Trophoblast cell (in vitro differentiated cells and primary cell): ENCODE measurements at regions not wholly inside any gene's neighbourhood (a gene's known extent, or its start where the extent isn't known, plus 50 kb on each side); places are given as distances from the start of the nearest gene placed in this dataset.
A peak's percentile ranks its signal among the peaks of the same experiment; 100 is the strongest.
"Not testable (repeated sequence)": the region's sequence is repeated elsewhere in the genome, so short reads cannot be mapped to it uniquely, and the experiment has no call there.

Source experiments
- DNase-seq, 2 donors: peaks; one replicate each; pipeline ENCODE4 v3.0.0-alpha.2; 2016
- H2AFZ ChIP-seq: 2 replicates; pipeline ENCODE4 v1.6.1; 2013; ENCODE audit warnings: low read length, moderate library complexity, mild to moderate bottlenecking; ENCODE audit not compliant: insufficient read depth, poor library complexity
- H2AK5ac ChIP-seq: 2 replicates; pipeline ENCODE4 v1.6.1; 2013; ENCODE audit warnings: mild to moderate bottlenecking, low read length
- H2BK120ac ChIP-seq: 2 replicates; pipeline ENCODE4 v1.6.1; 2013; ENCODE audit warnings: low read length, mild to moderate bottlenecking, moderate library complexity; ENCODE audit not compliant: insufficient read depth, poor library complexity
- H2BK12ac ChIP-seq: 2 replicates; pipeline ENCODE4 v1.6.1; 2013; ENCODE audit warnings: mild to moderate bottlenecking, low read length, moderate library complexity
- H2BK5ac ChIP-seq: 2 replicates; pipeline ENCODE4 v1.6.1; 2013; ENCODE audit warnings: low read length, low read depth, moderate library complexity, mild to moderate bottlenecking; ENCODE audit not compliant: poor library complexity
- H3K14ac ChIP-seq: 2 replicates; pipeline ENCODE4 v1.6.1; 2013; ENCODE audit warnings: mild to moderate bottlenecking, low read length
- H3K18ac ChIP-seq: 2 replicates; pipeline ENCODE4 v1.6.1; 2013; ENCODE audit warnings: mild to moderate bottlenecking, low read length
- H3K23ac ChIP-seq: 2 replicates; pipeline ENCODE4 v1.6.1; 2013; ENCODE audit warnings: low read length
- H3K27ac ChIP-seq: 2 replicates; pipeline ENCODE4 v1.5.1; 2013; ENCODE audit warnings: low read depth, mild to moderate bottlenecking, inconsistent platforms, low read length, moderate library complexity
- H3K27me3 ChIP-seq: 2 replicates; pipeline ENCODE4 v1.6.1; 2013; ENCODE audit warnings: inconsistent platforms, mild to moderate bottlenecking, low read length, moderate library complexity; ENCODE audit not compliant: insufficient read depth
- H3K36me3 ChIP-seq, 2 experiments: 1 replicate in 1 of 2; 2 replicates in 1 of 2; pipeline ENCODE4 v1.6.1; 2013; ENCODE audit warnings: low read length in 2 of 2, mild to moderate bottlenecking in 2 of 2, moderate library complexity in 1 of 2; ENCODE audit not compliant: insufficient read depth in 2 of 2, control insufficient read depth in 1 of 2
- H3K4ac ChIP-seq: 2 replicates; pipeline ENCODE4 v1.6.1; 2013; ENCODE audit warnings: low read depth, mild to moderate bottlenecking, low read length, moderate library complexity
- H3K4me1 ChIP-seq, 2 experiments: 1 replicate in 1 of 2; 2 replicates in 1 of 2; pipeline ENCODE4 v1.6.1; 2013; ENCODE audit warnings: low read length in 2 of 2, mild to moderate bottlenecking in 2 of 2, moderate library complexity in 1 of 2; ENCODE audit not compliant: insufficient read depth in 2 of 2, control insufficient read depth in 1 of 2
- H3K4me2 ChIP-seq: 2 replicates; pipeline ENCODE4 v1.6.1; 2013; ENCODE audit warnings: inconsistent platforms, mild to moderate bottlenecking, low read length, moderate library complexity
- H3K4me3 ChIP-seq: 2 replicates; pipeline ENCODE4 v1.5.1; 2013; ENCODE audit warnings: mild to moderate bottlenecking, low read depth, low read length, inconsistent platforms
- H3K79me1 ChIP-seq: one replicate; pipeline ENCODE4 v1.6.1; 2013; ENCODE audit warnings: low read length
- H3K79me2 ChIP-seq: 2 replicates; pipeline ENCODE4 v1.6.1; 2013; ENCODE audit warnings: low read length, mild to moderate bottlenecking; ENCODE audit not compliant: control insufficient read depth, insufficient read depth, poor library complexity
- H3K9ac ChIP-seq: 2 replicates; pipeline ENCODE4 v1.6.1; 2013; ENCODE audit warnings: mild to moderate bottlenecking, low read length
- H3K9me3 ChIP-seq: 2 replicates; pipeline ENCODE4 v1.6.1; 2013; ENCODE audit warnings: low read depth, mild to moderate bottlenecking, control low read depth, inconsistent platforms, low read length; ENCODE audit not compliant: insufficient read depth
- H4K12ac ChIP-seq: 2 replicates; pipeline ENCODE4 v1.6.1; 2013; ENCODE audit warnings: low read depth, mild to moderate bottlenecking, low read length, moderate library complexity
- H4K8ac ChIP-seq: 2 replicates; pipeline ENCODE4 v1.6.1; 2013; ENCODE audit warnings: low read depth, mild to moderate bottlenecking, low read length, moderate library complexity
- H4K91ac ChIP-seq: one replicate; pipeline ENCODE4 v1.6.1; 2013; ENCODE audit warnings: low read depth, mild to moderate bottlenecking, low read length, moderate library complexity
- WGBS: extraction: QIAGEN DNeasy Blood & Tissue Kit; methylation state at CpG from one replicate; pipeline ENCODE4 v1.1.7; 2013; ENCODE audit warnings: missing lambda C conversion rate; ENCODE audit not compliant: insufficient read length, insufficient coverage; ENCODE audit errors: extremely low coverage; 5-methylcytosine and 5-hydroxymethylcytosine counted together

GRCh38 chr2:43068041-43068533, 158.3 kb downstream of the ZFP36L2 start:
- no peaks in the 10 kb centered on the region for H3K36me3 ChIP-seq

GRCh38 chr2:43067254-43068040, 159.0 kb downstream of the ZFP36L2 start:
- no peak overlapping the region for H3K4me3 ChIP-seq
- peak overlapping the region; percentile 44 for H2BK5ac ChIP-seq
- H2BK120ac ChIP-seq = peak overlapping the region; percentile 85
- no peak overlapping the region for H3K4me2 ChIP-seq
- DNase-seq = no peak
- H4K8ac ChIP-seq = peak overlapping the region; percentile 37
- WGBS = no CpG with 5 or more reads among the region's 14 CpGs
- no peaks in the 10 kb centered on the region for H3K9me3 ChIP-seq
- no peak overlapping the region for H3K9ac ChIP-seq
- no peaks in the 10 kb centered on the region for H3K36me3 ChIP-seq
- peaks cover 30 to 35% of the 10 kb centered on the region in 2 experiments for H3K4me1 ChIP-seq
- peak overlapping the region; percentile 80 for H4K91ac ChIP-seq
- H3K23ac ChIP-seq = no peak overlapping the region
- peak overlapping the region; percentile 41 for H3K4ac ChIP-seq
- H3K27ac ChIP-seq = no peak overlapping the region
- peak overlapping the region; percentile 65 for H3K14ac ChIP-seq
- peaks cover 14% of the 10 kb centered on the region for H3K79me1 ChIP-seq
- peak overlapping the region; percentile 49 for H3K18ac ChIP-seq
- H3K27me3 ChIP-seq = no peaks in the 10 kb centered on the region
- peaks cover 1% of the 10 kb centered on the region for H3K79me2 ChIP-seq
- H2AK5ac ChIP-seq = peak overlapping the region; percentile 83
- peak overlapping the region; percentile 55 for H2BK12ac ChIP-seq
- no peak overlapping the region for H4K12ac ChIP-seq
- H2AFZ ChIP-seq = no peak overlapping the region

More at GRCh38 chr2:43068041-43068533, 158.3 kb downstream of the ZFP36L2 start:
- peaks cover 30 to 35% of the 10 kb centered on the region in 2 experiments for H3K4me1 ChIP-seq
- H4K8ac ChIP-seq = no peak overlapping the region
- H3K79me2 ChIP-seq = peaks cover 1% of the 10 kb centered on the region
- no peak overlapping the region for H3K27ac ChIP-seq
- H3K9me3 ChIP-seq = no peaks in the 10 kb centered on the region
- H2BK5ac ChIP-seq = no peak overlapping the region
- DNase-seq = no peak
- H3K4me3 ChIP-seq = no peak overlapping the region
- peak overlapping the region; percentile 15 for H2BK120ac ChIP-seq
- peak overlapping the region; percentile 22 for H3K4ac ChIP-seq
- no peak overlapping the region for H3K18ac ChIP-seq
- H3K79me1 ChIP-seq = peaks cover 14% of the 10 kb centered on the region
- H2AFZ ChIP-seq = no peak overlapping the region
- no CpG with 5 or more reads among the region's 51 CpGs for WGBS
- peak overlapping the region; percentile 16 for H2AK5ac ChIP-seq
- H3K14ac ChIP-seq = peak overlapping the region; percentile 65
- H3K4me2 ChIP-seq = no peak overlapping the region
- no peak overlapping the region for H3K23ac ChIP-seq
- no peak overlapping the region for H4K12ac ChIP-seq
- peak overlapping the region; percentile 80 for H4K91ac ChIP-seq
- peak overlapping the region; percentile 55 for H2BK12ac ChIP-seq
- H3K9ac ChIP-seq = no peak overlapping the region
- H3K27me3 ChIP-seq = no peaks in the 10 kb centered on the region

- H3K18ac ChIP-seq = peak overlapping the region; percentile 85
- peak overlapping the region; percentile 82 for H2AK5ac ChIP-seq
- not testable (repeated sequence) for DNase-seq, H3K23ac ChIP-seq, H3K9me3 ChIP-seq, H3K9ac ChIP-seq, H3K4me3 ChIP-seq, H3K27me3 ChIP-seq, H4K8ac ChIP-seq, H3K36me3 ChIP-seq, H4K12ac ChIP-seq, H3K79me2 ChIP-seq, H2AFZ ChIP-seq
- H2BK12ac ChIP-seq = peak overlapping the region; percentile 92
- WGBS = no CpG with 5 or more reads among the region's 20 CpGs
- peak overlapping the region; percentile 84 for H2BK5ac ChIP-seq
- peak overlapping the region; percentile 79 for H4K91ac ChIP-seq
- peak overlapping the region; percentile 31 for H3K4me2 ChIP-seq
- H3K79me1 ChIP-seq = peaks cover 14% of the 10 kb centered on the region
- H3K4ac ChIP-seq = peak overlapping the region; percentile 13
- peak overlapping the region; percentile 59 for H2BK120ac ChIP-seq
- H3K14ac ChIP-seq = peak overlapping the region; percentile 76
- H3K27ac ChIP-seq = peak overlapping the region; percentile 37
- H3K4me1 ChIP-seq = peaks cover 30 to 33% of the 10 kb centered on the region in 2 experiments
Measured at GRCh38 chr2:43066541-43067253, 159.7 kb downstream of the ZFP36L2 start.

GRCh38 chr2:43065871-43066270, 160.5 kb downstream of the ZFP36L2 start:
- no peak overlapping the region for H3K4me2 ChIP-seq
- peak overlapping the region; percentile 14 for H2AK5ac ChIP-seq
- no peak overlapping the region for H4K8ac ChIP-seq
- H3K4ac ChIP-seq = no peak overlapping the region
- H3K79me2 ChIP-seq = peaks cover 1% of the 10 kb centered on the region
- H3K9ac ChIP-seq = no peak overlapping the region
- peak overlapping the region; percentile 60 for H3K14ac ChIP-seq
- no peaks in the 10 kb centered on the region for H3K36me3 ChIP-seq
- H4K12ac ChIP-seq = no peak overlapping the region
- H3K27ac ChIP-seq = no peak overlapping the region
- DNase-seq = no peak
- no peaks in the 10 kb centered on the region for H3K9me3 ChIP-seq
- H2AFZ ChIP-seq = no peak overlapping the region
- H4K91ac ChIP-seq = peak overlapping the region; percentile 52
- no peak overlapping the region for H3K23ac ChIP-seq
- H2BK12ac ChIP-seq = peak overlapping the region; percentile 85
- peak overlapping the region; percentile 0 for H2BK5ac ChIP-seq
- H3K18ac ChIP-seq = peak overlapping the region; percentile 6
- WGBS = no CpG with 5 or more reads among the region's 10 CpGs
- no peaks in the 10 kb centered on the region for H3K27me3 ChIP-seq
- H3K4me3 ChIP-seq = no peak overlapping the region
- peak overlapping the region; percentile 12 for H2BK120ac ChIP-seq
- H3K4me1 ChIP-seq = peaks cover 26% of the 10 kb centered on the region in 2 experiments
- H3K79me1 ChIP-seq = peaks cover 14% of the 10 kb centered on the region
